ENCODE measurements at regions not wholly inside any gene's neighbourhood (a gene's known extent, or its start where the extent isn't known, plus 50 kb on each side); places are given as distances from the start of the nearest gene placed in this dataset.

DNA sequence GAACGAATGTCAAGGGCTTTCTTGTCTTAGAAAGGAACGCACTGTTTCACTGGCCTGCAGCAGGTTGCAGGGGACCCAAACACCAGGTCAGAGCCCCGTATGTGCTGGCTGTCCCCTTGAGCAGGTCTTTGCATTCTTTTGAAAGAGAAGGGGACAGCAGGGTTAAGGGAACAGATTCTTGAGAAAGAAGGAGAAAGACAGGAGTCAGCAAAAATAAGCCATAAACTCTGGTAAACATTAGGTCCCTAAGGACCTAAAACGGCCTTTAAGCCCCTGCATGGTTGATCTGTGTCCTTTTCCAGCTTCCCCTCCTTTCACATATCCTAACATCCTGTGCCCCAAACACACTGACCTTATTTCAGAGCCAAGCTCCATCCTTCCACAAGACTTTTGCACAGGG, 190.8 kb upstream of the ADRA1B start:
- TF ChIP-seq MYC (IDR thresholded peaks at IDR 0.05; ENCODE audit: insufficient read depth, insufficient read length, insufficient replicate concordance, low read length, severe bottlenecking) (no peak), POLR2A (IDR thresholded peaks at IDR 0.05; ENCODE audit: low read depth, low read length) (no peak), EP300 (IDR thresholded peaks at IDR 0.05; ENCODE audit: borderline replicate concordance in 1 of 2, control insufficient read depth in 1 of 2, low read depth in 2 of 2, low read length in 2 of 2) (no peak), POLR2AphosphoS5 (IDR thresholded peaks at IDR 0.05; ENCODE audit: low read length) (no peak)
- TF ChIP-seq, protein P1, sequence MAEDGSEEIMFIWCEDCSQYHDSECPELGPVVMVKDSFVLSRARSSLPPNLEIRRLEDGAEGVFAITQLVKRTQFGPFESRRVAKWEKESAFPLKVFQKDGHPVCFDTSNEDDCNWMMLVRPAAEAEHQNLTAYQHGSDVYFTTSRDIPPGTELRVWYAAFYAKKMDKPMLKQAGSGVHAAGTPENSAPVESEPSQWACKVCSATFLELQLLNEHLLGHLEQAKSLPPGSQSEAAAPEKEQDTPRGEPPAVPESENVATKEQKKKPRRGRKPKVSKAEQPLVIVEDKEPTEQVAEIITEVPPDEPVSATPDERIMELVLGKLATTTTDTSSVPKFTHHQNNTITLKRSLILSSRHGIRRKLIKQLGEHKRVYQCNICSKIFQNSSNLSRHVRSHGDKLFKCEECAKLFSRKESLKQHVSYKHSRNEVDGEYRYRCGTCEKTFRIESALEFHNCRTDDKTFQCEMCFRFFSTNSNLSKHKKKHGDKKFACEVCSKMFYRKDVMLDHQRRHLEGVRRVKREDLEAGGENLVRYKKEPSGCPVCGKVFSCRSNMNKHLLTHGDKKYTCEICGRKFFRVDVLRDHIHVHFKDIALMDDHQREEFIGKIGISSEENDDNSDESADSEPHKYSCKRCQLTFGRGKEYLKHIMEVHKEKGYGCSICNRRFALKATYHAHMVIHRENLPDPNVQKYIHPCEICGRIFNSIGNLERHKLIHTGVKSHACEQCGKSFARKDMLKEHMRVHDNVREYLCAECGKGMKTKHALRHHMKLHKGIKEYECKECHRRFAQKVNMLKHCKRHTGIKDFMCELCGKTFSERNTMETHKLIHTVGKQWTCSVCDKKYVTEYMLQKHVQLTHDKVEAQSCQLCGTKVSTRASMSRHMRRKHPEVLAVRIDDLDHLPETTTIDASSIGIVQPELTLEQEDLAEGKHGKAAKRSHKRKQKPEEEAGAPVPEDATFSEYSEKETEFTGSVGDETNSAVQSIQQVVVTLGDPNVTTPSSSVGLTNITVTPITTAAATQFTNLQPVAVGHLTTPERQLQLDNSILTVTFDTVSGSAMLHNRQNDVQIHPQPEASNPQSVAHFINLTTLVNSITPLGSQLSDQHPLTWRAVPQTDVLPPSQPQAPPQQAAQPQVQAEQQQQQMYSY (CRISPR knock-in tag; IDR thresholded peaks at IDR 0.05): no peak
- TF ChIP-seq, protein P2, sequence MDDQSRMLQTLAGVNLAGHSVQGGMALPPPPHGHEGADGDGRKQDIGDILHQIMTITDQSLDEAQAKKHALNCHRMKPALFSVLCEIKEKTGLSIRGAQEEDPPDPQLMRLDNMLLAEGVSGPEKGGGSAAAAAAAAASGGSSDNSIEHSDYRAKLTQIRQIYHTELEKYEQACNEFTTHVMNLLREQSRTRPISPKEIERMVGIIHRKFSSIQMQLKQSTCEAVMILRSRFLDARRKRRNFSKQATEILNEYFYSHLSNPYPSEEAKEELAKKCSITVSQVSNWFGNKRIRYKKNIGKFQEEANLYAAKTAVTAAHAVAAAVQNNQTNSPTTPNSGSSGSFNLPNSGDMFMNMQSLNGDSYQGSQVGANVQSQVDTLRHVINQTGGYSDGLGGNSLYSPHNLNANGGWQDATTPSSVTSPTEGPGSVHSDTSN (IDR thresholded peaks at IDR 0.05; ENCODE audit: insufficient replicate concordance, low read depth, low read length): no peak
- TF ChIP-seq, protein P3, sequence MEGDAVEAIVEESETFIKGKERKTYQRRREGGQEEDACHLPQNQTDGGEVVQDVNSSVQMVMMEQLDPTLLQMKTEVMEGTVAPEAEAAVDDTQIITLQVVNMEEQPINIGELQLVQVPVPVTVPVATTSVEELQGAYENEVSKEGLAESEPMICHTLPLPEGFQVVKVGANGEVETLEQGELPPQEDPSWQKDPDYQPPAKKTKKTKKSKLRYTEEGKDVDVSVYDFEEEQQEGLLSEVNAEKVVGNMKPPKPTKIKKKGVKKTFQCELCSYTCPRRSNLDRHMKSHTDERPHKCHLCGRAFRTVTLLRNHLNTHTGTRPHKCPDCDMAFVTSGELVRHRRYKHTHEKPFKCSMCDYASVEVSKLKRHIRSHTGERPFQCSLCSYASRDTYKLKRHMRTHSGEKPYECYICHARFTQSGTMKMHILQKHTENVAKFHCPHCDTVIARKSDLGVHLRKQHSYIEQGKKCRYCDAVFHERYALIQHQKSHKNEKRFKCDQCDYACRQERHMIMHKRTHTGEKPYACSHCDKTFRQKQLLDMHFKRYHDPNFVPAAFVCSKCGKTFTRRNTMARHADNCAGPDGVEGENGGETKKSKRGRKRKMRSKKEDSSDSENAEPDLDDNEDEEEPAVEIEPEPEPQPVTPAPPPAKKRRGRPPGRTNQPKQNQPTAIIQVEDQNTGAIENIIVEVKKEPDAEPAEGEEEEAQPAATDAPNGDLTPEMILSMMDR (IDR thresholded peaks at IDR 0.05 in 2 of 3, conservative IDR thresholded peaks at IDR 0.05 in 1 of 3; ENCODE audit: control insufficient read depth in 2 of 3, extremely low read depth in 1 of 3, insufficient read depth in 1 of 3, low read depth in 3 of 3, low read length in 3 of 3): no peak

All from GM12878 (cell line).